Type B pancreatic cell (in vitro differentiated cells): ENCODE measurements at regions not wholly inside any gene's neighbourhood (a gene's known extent, or its start where the extent isn't known, plus 50 kb on each side); places are given as distances from the start of the nearest gene placed in this dataset.

ENCODE experiments used
- DNase-seq: peaks from one replicate; pipeline ENCODE4 v3.0.0; 2021; ENCODE audit warnings: mixed read lengths; ENCODE audit not compliant: unreplicated experiment; ENCODE audit errors: extremely low spot score
- H3K27ac Mint-ChIP-seq: 2 replicates; pipeline ENCODE4 v1.8.0; 2021; ENCODE audit warnings: mild to moderate bottlenecking, mixed read lengths
- H3K27me3 Mint-ChIP-seq: 2 replicates; pipeline ENCODE4 v1.8.0; 2021; ENCODE audit warnings: mixed read lengths
- H3K36me3 Mint-ChIP-seq: 2 replicates; pipeline ENCODE4 v1.8.0; 2021; ENCODE audit warnings: mixed read lengths
- H3K4me1 Mint-ChIP-seq: one replicate; pipeline ENCODE4 v1.8.0; 2021; ENCODE audit warnings: mixed read lengths; ENCODE audit not compliant: unreplicated experiment
- H3K4me3 Mint-ChIP-seq: 2 replicates; pipeline ENCODE4 v1.8.0; 2021; ENCODE audit warnings: mild to moderate bottlenecking, mixed read lengths
- H3K9me3 Mint-ChIP-seq: 2 replicates; pipeline ENCODE4 v1.8.0; 2021; ENCODE audit warnings: mixed read lengths
- CTCF ChIP-seq: fragments of 200-600 bp; sonication (generic); conservative IDR thresholded peaks from 2 replicates; pipeline ENCODE4 v1.5.0; 2021; ENCODE audit warnings: antibody characterized with exemption, mild to moderate bottlenecking

GRCh38 chr6:164266851-164267250 lies 852.3 kb downstream of the QKI start:
- no peak for TF ChIP-seq CTCF
- H3K27ac Mint-ChIP-seq: no peak overlapping the region
- H3K4me3 Mint-ChIP-seq: no peak overlapping the region
- H3K36me3 Mint-ChIP-seq: no peaks in the 10 kb centered on the region
- H3K27me3 Mint-ChIP-seq: no peaks in the 10 kb centered on the region
- no peak for DNase-seq
- H3K4me1 Mint-ChIP-seq: no peaks in the 10 kb centered on the region
- no peaks in the 10 kb centered on the region for H3K9me3 Mint-ChIP-seq

GRCh38 chr6:164262348-164262747 lies 847.8 kb downstream of the QKI start:
- Mint-ChIP-seq H3K36me3 (no peaks in the 10 kb centered on the region), H3K4me3 (no peak overlapping the region), H3K27me3 (no peaks in the 10 kb centered on the region), H3K9me3 (no peaks in the 10 kb centered on the region), H3K4me1 (no peaks in the 10 kb centered on the region), H3K27ac (no peak overlapping the region)
- TF ChIP-seq CTCF: no peak
- DNase-seq: no peak

GRCh38 chr6:164258421-164258820 lies 843.9 kb downstream of the QKI start:
- H3K4me3 Mint-ChIP-seq: no peak overlapping the region
- no peaks in the 10 kb centered on the region for H3K4me1 Mint-ChIP-seq
- no peak overlapping the region for H3K27ac Mint-ChIP-seq
- DNase-seq: no peak
- no peak for TF ChIP-seq CTCF
- H3K36me3 Mint-ChIP-seq: no peaks in the 10 kb centered on the region
- no peaks in the 10 kb centered on the region for H3K9me3 Mint-ChIP-seq
- no peaks in the 10 kb centered on the region for H3K27me3 Mint-ChIP-seq

- Mint-ChIP-seq H3K4me1 (no peaks in the 10 kb centered on the region), H3K9me3 (no peaks in the 10 kb centered on the region), H3K27ac (no peak overlapping the region), H3K4me3 (no peak overlapping the region), H3K36me3 (no peaks in the 10 kb centered on the region), H3K27me3 (no peaks in the 10 kb centered on the region)
- no peak for DNase-seq
- TF ChIP-seq CTCF: no peak
Measured at GRCh38 chr6:164252948-164253347, 838.4 kb downstream of the QKI start.

- Mint-ChIP-seq H3K4me1 (no peaks in the 10 kb centered on the region), H3K27me3 (no peaks in the 10 kb centered on the region), H3K27ac (no peak overlapping the region), H3K4me3 (no peak overlapping the region), H3K9me3 (no peaks in the 10 kb centered on the region), H3K36me3 (no peaks in the 10 kb centered on the region)
- no peak for TF ChIP-seq CTCF
- DNase-seq: no peak
Measured at GRCh38 chr6:164252291-164252690, 837.8 kb downstream of the QKI start.

- no peaks in the 10 kb centered on the region for H3K9me3 Mint-ChIP-seq
- no peak for DNase-seq
- H3K4me1 Mint-ChIP-seq: no peaks in the 10 kb centered on the region
- H3K4me3 Mint-ChIP-seq: no peak overlapping the region
- H3K27ac Mint-ChIP-seq: no peak overlapping the region
- no peaks in the 10 kb centered on the region for H3K36me3 Mint-ChIP-seq
- no peaks in the 10 kb centered on the region for H3K27me3 Mint-ChIP-seq
- TF ChIP-seq CTCF: no peak
Measured at GRCh38 chr6:164247106-164247505, 832.6 kb downstream of the QKI start.
